Tibial nerve (tissue), 4 donors: ENCODE measurements at regions not wholly inside any gene's neighbourhood (a gene's known extent, or its start where the extent isn't known, plus 50 kb on each side); places are given as distances from the start of the nearest gene placed in this dataset.

ENCODE experiments used
- DNase-seq, 2 donors: peaks; one replicate each; pipeline ENCODE4 v3.0.0-alpha.2; 2019; ENCODE audit warnings: low spot score in 2 of 2
- H3K27ac ChIP-seq, 4 donors: fragments of 200-600 bp; sonication (generic) in 3 of 4; one replicate each; pipeline ENCODE4 v1.5.1; 2017 to 2019; ENCODE audit warnings: mild to moderate bottlenecking in 1 of 4
- H3K27me3 ChIP-seq, 2 donors: fragments of 200-600 bp; sonication (generic) in 1 of 2; one replicate each; pipeline versions ENCODE4 v1.5.1 to v1.6.0; 2017 to 2019
- H3K36me3 ChIP-seq, 3 donors: fragments of 200-600 bp; sonication (generic); one replicate each; pipeline ENCODE4 v1.5.1; 2018 to 2019
- H3K4me1 ChIP-seq, 4 donors: fragments of 200-600 bp; sonication (generic) in 3 of 4; one replicate each; pipeline ENCODE4 v1.5.1; 2017 to 2019
- H3K4me3 ChIP-seq, 4 donors: fragments of 200-600 bp; sonication (generic) in 3 of 4; one replicate each; pipeline ENCODE4 v1.5.1; 2017 to 2019; ENCODE audit warnings: mild to moderate bottlenecking in 1 of 4, moderate library complexity in 1 of 4
- H3K9me3 ChIP-seq, 4 donors: fragments of 200-600 bp; sonication (generic) in 3 of 4; one replicate each; pipeline ENCODE4 v1.5.1; 2017 to 2019
- EP300 ChIP-seq, 2 donors: sonication (generic); formaldehyde crosslinking; IDR thresholded peaks; one replicate each; pipeline ENCODE4 v1.6.1; 2017; ENCODE audit warnings: antibody characterized with exemption in 2 of 2, mild to moderate bottlenecking in 1 of 2
- POLR2A ChIP-seq, 2 donors: fragments of 450-650 bp; IDR thresholded peaks; one replicate each; pipeline ENCODE4 v1.6.1; 2017; ENCODE audit warnings: antibody characterized with exemption in 2 of 2, mild to moderate bottlenecking in 2 of 2, moderate library complexity in 2 of 2
- WGBS, 2 donors: methylation state at CpG; one replicate each; pipeline ENCODE4 v1.1.5; 2018; 5-methylcytosine and 5-hydroxymethylcytosine counted together
- TF ChIP-seq, protein P1 (sequence below), 5 experiments: fragments of 200-600 bp in 3 of 5; fragments of 450-650 bp in 2 of 5; sonication (generic) in 3 of 5; IDR thresholded peaks; one replicate each; pipeline ENCODE4 v1.5.1; 2016 to 2019; ENCODE audit warnings: antibody characterized with exemption in 5 of 5, mild to moderate bottlenecking in 3 of 5, moderate library complexity in 2 of 5

DNA sequence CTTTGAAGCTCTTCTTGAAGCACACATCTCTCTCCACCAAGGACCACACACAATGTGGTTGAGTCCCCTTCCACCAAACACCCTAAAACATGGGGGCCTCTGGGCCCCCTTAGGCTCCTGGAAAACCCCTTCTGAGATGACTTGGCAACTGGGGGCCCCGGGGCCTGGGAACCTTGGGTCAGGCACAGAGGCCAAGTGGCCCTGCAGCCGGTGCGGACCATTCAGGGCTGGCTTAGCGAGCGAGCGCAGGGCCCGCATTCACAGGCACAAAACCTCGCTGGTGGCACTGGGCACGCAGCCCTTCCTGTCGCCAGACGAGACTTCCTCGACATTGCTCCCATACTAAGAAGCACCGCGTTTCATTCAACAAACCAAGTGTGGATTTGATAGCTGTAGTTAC, 111.2 kb upstream of the ID2 start:
- Histone ChIP-seq H3K4me3 (no peak overlapping the region), H3K36me3 (no peaks in the 10 kb centered on the region), H3K27ac (no peak overlapping the region), H3K9me3 (no peaks in the 10 kb centered on the region), H3K4me1 (peaks cover 0 to 9% (median 4%) of the 10 kb centered on the region in 4 donors), H3K27me3 (no peaks in the 10 kb centered on the region)
- WGBS, 2 donors, result 95 to 96% methylated on average over 10 to 14 of the region's 14 CpGs
- TF ChIP-seq POLR2A (IDR thresholded peaks at IDR 0.05) (no peak), EP300 (IDR thresholded peaks at IDR 0.05) (no peak)
- TF ChIP-seq, protein P1, sequence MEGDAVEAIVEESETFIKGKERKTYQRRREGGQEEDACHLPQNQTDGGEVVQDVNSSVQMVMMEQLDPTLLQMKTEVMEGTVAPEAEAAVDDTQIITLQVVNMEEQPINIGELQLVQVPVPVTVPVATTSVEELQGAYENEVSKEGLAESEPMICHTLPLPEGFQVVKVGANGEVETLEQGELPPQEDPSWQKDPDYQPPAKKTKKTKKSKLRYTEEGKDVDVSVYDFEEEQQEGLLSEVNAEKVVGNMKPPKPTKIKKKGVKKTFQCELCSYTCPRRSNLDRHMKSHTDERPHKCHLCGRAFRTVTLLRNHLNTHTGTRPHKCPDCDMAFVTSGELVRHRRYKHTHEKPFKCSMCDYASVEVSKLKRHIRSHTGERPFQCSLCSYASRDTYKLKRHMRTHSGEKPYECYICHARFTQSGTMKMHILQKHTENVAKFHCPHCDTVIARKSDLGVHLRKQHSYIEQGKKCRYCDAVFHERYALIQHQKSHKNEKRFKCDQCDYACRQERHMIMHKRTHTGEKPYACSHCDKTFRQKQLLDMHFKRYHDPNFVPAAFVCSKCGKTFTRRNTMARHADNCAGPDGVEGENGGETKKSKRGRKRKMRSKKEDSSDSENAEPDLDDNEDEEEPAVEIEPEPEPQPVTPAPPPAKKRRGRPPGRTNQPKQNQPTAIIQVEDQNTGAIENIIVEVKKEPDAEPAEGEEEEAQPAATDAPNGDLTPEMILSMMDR (IDR thresholded peaks at IDR 0.05), result no peak
- no peak for DNase-seq

DNA sequence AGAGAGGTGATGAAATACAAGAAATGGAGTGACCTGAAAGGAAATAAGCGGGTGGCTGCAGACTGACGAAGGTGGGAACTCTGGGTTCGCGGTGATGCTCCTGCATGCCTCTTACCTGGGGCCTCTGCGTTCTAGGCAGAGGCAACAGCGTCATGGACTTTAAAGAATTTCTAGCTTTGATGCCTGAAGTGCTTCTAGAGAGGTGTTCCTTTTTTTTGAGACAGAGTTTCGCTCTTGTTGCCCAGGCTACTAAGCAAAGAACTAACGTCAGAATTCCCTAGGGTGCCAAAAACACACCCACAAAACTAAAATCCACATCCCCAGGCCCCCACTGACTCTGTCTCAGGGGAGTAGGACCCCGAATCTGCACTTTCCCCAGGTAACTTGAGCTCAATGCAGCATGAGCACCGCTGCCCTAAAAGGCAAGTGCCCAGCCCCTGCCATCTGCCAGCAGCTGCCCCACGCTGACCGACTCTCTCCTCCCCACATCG, 110.5 kb upstream of the ID2 start:
- Histone ChIP-seq H3K9me3 (no peaks in the 10 kb centered on the region), H3K4me1 (peaks cover 0 to 15% (median 8%) of the 10 kb centered on the region in 4 donors), H3K4me3 (no peak overlapping the region), H3K36me3 (no peaks in the 10 kb centered on the region), H3K27me3 (no peaks in the 10 kb centered on the region), H3K27ac (no peak overlapping the region)
- WGBS, 2 donors, result 88 to 90% methylated on average over 13 of the region's 13 CpGs
- no peak for DNase-seq
- TF ChIP-seq POLR2A (IDR thresholded peaks at IDR 0.05) (no peak), EP300 (IDR thresholded peaks at IDR 0.05) (no peak)
- TF ChIP-seq, protein P1 (IDR thresholded peaks at IDR 0.05), result no peak

DNA sequence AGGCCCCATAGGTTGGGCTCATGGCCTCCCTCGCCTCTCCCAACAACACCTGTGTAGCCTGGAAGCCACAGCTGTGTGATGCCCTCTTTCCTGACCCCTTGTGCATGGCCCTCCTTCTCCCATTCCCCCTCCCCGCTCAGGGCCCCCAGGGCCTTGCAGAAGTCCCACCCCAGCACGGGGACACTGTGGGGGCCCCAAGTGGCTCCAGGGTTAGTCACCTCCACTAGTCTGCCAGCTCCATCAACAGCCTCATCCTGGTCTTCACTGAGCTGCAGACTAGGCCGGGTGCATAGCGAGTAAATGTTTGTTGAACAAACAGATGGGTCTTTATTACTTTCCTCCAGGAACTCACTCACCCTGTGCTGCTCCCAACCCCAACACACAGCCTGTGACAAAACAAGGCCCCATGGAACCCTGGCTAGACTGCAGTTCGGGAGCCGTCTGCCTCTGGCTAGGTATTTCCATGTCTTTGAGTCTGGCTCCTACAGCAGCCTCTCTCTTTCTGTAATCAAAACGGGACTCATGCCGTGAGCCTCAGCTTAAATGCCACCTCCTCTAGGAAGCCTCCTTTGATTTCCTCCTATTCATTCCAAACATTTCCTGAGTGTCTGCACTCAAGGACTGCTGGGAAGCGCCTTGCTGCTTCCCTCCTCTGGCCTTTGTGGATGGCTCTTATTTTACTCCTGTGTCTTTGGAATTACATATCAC, 109.9 kb upstream of the ID2 start:
- TF ChIP-seq EP300 (IDR thresholded peaks at IDR 0.05) (no peak), POLR2A (IDR thresholded peaks at IDR 0.05) (no peak)
- TF ChIP-seq, protein P1 (IDR thresholded peaks at IDR 0.05), result no peak
- H3K36me3 ChIP-seq, result no peaks in the 10 kb centered on the region
- no peaks in the 10 kb centered on the region for H3K9me3 ChIP-seq
- H3K4me1 ChIP-seq, result peaks cover 0 to 21% (median 10%) of the 10 kb centered on the region in 4 donors
- no peaks in the 10 kb centered on the region for H3K27me3 ChIP-seq
- DNase-seq, result no peak
- H3K4me3 ChIP-seq, result no peak overlapping the region
- WGBS, 2 donors, result 76 to 81% methylated on average over 10 of the region's 10 CpGs
- no peak overlapping the region for H3K27ac ChIP-seq

DNA sequence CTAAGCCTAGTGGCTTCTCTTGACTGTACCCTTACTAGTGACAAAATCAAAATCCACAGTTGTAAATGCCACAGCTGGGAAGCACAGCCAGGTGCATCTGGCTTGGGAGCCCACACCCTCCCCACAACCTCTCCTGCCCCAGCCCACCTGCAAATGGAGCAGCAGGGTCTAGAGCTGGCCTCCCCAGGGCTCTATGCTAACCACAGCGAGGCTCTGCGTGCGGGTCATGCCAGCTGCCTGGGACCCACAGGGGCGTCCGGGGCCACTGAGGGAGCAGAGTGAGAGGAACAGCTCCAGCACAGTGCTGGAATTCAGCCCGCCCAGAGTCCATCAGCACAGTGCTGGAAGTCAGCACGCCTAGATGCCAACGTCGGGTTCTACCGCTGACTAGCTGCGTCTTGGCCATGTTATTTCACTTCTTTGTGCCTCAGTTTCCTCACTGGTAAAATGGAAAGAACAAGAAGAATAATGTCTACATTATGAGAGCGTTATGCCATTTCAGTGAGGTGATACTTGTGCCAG, 109.1 kb upstream of the ID2 start:
- H3K36me3 ChIP-seq, result no peaks in the 10 kb centered on the region
- no peak overlapping the region for H3K4me3 ChIP-seq
- no peak overlapping the region for H3K27ac ChIP-seq
- DNase-seq, result no peak
- peaks cover 0 to 24% (median 10%) of the 10 kb centered on the region in 4 donors for H3K4me1 ChIP-seq
- no peaks in the 10 kb centered on the region for H3K27me3 ChIP-seq
- TF ChIP-seq, protein P1 (IDR thresholded peaks at IDR 0.05), result no peak
- TF ChIP-seq POLR2A (IDR thresholded peaks at IDR 0.05), result no peak
- TF ChIP-seq EP300 (IDR thresholded peaks at IDR 0.05), result no peak
- H3K9me3 ChIP-seq, result no peaks in the 10 kb centered on the region
- WGBS, 2 donors, result 94 to 96% methylated on average over 12 of the region's 12 CpGs

DNA sequence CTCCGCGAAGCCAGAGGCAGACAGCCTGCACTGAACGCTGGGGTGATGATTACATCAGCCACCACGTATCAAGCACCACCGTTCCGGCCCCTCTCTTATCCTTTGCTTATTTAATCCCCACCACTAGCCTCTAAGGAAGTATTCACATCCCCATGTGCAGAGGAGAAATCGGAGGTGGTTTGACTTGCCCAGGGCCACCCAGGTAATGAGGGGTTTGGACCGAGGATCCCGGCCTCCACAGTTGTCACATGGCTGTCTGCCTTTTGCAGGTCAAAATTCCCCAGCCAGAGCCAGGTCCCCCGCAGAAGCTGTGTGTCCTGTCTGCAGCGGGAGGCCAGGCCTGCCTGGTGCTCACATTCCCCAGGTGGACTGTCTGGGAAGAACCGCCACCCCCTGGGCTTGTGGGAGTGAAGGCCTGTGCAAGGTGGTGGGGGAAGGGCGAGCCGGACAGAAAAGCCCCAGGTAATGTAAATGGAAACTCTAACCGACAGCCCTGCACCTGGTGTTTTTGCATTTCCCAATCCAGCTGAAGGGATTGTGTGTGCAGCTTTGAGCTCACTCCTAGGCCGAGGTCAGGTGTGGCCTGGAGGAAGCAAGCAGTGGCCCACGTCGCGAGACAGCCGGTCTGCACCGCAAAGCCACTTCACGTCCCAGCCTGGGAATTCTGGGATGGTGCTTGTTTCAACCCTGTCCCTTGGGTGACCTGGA, 108.5 kb upstream of the ID2 start:
- TF ChIP-seq POLR2A (IDR thresholded peaks at IDR 0.05) (no peak), EP300 (IDR thresholded peaks at IDR 0.05) (no peak)
- TF ChIP-seq, protein P1 (IDR thresholded peaks at IDR 0.05), result no peak
- Histone ChIP-seq H3K4me3 (no peak overlapping the region), H3K4me1 (peaks cover 0 to 24% (median 10%) of the 10 kb centered on the region in 4 donors), H3K36me3 (no peaks in the 10 kb centered on the region), H3K27me3 (no peaks in the 10 kb centered on the region), H3K27ac (no peak overlapping the region), H3K9me3 (no peaks in the 10 kb centered on the region)
- no peak for DNase-seq
- WGBS, 2 donors, result 91 to 95% methylated on average over 22 of the region's 22 CpGs
